ACC112 (cell line): ENCODE measurements at regions not wholly inside any gene's neighbourhood (a gene's known extent, or its start where the extent isn't known, plus 50 kb on each side); places are given as distances from the start of the nearest gene placed in this dataset.

Source experiments
- H2AFZ ChIP-seq: fragments of 200-600 bp; sonication (generic); one replicate; pipeline ENCODE4 v1.6.0; 2017; ENCODE audit warnings: antibody characterized with exemption, low read length; ENCODE audit not compliant: unreplicated experiment
- H3K27ac ChIP-seq: fragments of 200-600 bp; sonication (generic); 2 replicates; pipeline ENCODE4 v1.5.1; 2014; ENCODE audit warnings: low read depth, mild to moderate bottlenecking, antibody characterized with exemption, low read length, moderate library complexity
- H3K27me3 ChIP-seq: fragments of 200-600 bp; sonication (generic); 2 replicates; pipeline ENCODE4 v1.6.1; 2014; ENCODE audit warnings: mild to moderate bottlenecking, antibody characterized with exemption, low read length, moderate library complexity, mixed read lengths; ENCODE audit not compliant: insufficient read depth
- H3K36me3 ChIP-seq: fragments of 200-600 bp; sonication (generic); 2 replicates; pipeline ENCODE4 v1.6.1; 2016; ENCODE audit warnings: mild to moderate bottlenecking, antibody characterized with exemption, low read length, moderate library complexity, mixed read lengths; ENCODE audit not compliant: insufficient read depth
- H3K4me1 ChIP-seq: fragments of 200-600 bp; sonication (generic); one replicate; pipeline ENCODE4 v1.6.1; 2016; ENCODE audit warnings: low read length, mixed read lengths; ENCODE audit not compliant: insufficient read depth, unreplicated experiment, control insufficient read depth
- H3K4me3 ChIP-seq: fragments of 200-600 bp; sonication (generic); 2 replicates; pipeline ENCODE4 v1.5.1; 2014; ENCODE audit warnings: mild to moderate bottlenecking, low read depth, low read length
- H3K79me2 ChIP-seq: fragments of 200-600 bp; sonication (generic); one replicate; pipeline ENCODE4 v1.6.0; 2016; ENCODE audit warnings: low read length; ENCODE audit not compliant: control insufficient read depth, unreplicated experiment, insufficient read depth

DNA sequence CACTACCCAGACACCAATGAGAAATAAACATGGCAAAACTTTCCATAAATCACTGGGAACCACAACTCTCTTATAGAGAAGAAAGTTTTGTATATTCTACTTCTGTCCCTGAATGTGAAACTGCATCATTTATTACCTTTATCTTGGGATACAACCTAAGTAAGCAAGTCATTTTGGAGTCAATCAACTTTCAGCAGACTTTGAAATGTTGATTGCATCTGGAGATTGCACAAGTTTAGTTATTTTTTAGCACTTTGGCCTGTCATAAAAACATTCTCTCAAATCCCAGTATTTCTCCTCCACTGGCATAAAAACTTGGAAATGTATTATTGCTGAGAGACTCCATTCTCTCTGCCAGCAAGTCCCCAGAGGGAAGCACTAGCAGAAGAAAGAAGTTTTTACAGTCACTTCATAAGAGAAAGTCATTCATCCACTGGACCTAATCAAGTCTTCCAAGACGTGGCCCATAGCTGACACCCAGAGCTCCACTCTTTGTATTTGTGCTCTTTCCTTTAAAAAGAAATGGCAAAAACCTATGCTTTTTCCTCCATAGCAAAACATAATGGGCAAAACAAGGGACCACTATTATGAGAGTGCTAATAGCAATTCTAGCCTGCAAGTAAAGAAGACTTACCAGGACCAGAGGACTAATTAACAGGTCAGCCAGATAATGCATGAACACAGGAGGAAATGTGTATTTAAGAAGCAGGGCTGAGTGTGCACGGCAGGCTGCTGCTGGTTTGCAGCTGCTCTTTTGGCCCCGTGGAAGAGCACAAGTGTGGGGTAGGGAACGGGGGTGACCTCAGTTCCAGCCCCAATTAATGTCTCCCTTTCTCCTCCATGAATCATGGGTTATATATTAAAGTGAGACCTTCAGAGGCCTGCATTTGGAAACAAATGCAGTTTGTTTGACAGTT is 171.5 kb downstream of the INO80D start:
- Histone ChIP-seq H2AFZ (no peak overlapping the region), H3K27ac (no peak overlapping the region), H3K4me1 (no peaks in the 10 kb centered on the region), H3K4me3 (no peak overlapping the region), H3K36me3 (no peaks in the 10 kb centered on the region), H3K79me2 (no peaks in the 10 kb centered on the region), H3K27me3 (peaks cover 61% of the 10 kb centered on the region)

- H3K4me1 ChIP-seq: no peaks in the 10 kb centered on the region
- no peak overlapping the region for H3K4me3 ChIP-seq
- no peaks in the 10 kb centered on the region for H3K79me2 ChIP-seq
- H2AFZ ChIP-seq: no peak overlapping the region
- peaks cover 62% of the 10 kb centered on the region for H3K27me3 ChIP-seq
- H3K36me3 ChIP-seq: no peaks in the 10 kb centered on the region
- H3K27ac ChIP-seq: no peak overlapping the region
Measured at GRCh38 chr2:205913668-205914067, 172.3 kb downstream of the INO80D start.

- Histone ChIP-seq H3K4me3 (no peak overlapping the region), H2AFZ (no peak overlapping the region)
Measured at GRCh38 chr2:205911306-205911705, 174.7 kb downstream of the INO80D start.

GRCh38 chr2:205909184-205909572 is 176.8 kb downstream of the INO80D start:
- Histone ChIP-seq H3K4me3 (no peak overlapping the region), H3K27me3 (peaks cover 73% of the 10 kb centered on the region), H3K4me1 (no peaks in the 10 kb centered on the region), H3K36me3 (no peaks in the 10 kb centered on the region), H3K79me2 (no peaks in the 10 kb centered on the region), H2AFZ (no peak overlapping the region), H3K27ac (no peak overlapping the region)

More at GRCh38 chr2:205911306-205911705, 174.7 kb downstream of the INO80D start:
- Histone ChIP-seq H3K36me3 (no peaks in the 10 kb centered on the region), H3K27me3 (peaks cover 73% of the 10 kb centered on the region), H3K79me2 (no peaks in the 10 kb centered on the region), H3K27ac (no peak overlapping the region), H3K4me1 (no peaks in the 10 kb centered on the region)

GRCh38 chr2:205908212-205909183 is 177.5 kb downstream of the INO80D start:
- Histone ChIP-seq H3K4me3 (no peak overlapping the region), H3K36me3 (no peaks in the 10 kb centered on the region), H3K79me2 (no peaks in the 10 kb centered on the region), H3K27ac (no peak overlapping the region), H2AFZ (no peak overlapping the region), H3K4me1 (no peaks in the 10 kb centered on the region), H3K27me3 (peaks cover 66% of the 10 kb centered on the region)

DNA sequence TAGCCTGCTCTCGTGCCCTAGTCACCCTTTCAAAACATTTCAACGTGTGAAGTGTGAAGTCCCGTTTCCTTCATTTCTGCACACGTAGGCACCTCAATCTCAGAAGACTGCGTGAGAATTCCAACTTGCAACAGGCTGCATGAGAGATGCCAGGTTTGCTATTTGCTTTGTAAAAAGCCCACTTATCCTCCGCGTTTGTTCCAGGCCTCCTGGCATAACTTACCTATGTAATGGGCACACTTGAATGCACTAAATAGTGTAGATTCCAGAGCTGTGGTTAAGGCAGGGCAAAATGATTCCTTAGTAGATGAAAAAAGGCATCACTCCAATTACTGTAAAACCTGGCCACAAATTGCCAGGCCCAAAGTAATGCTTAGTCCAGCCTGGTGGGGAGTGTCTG is 179.6 kb downstream of the INO80D start:
- Histone ChIP-seq H3K4me3 (no peak overlapping the region), H3K4me1 (peaks cover 3% of the 10 kb centered on the region), H3K27me3 (peaks cover 61% of the 10 kb centered on the region), H2AFZ (no peak overlapping the region), H3K36me3 (no peaks in the 10 kb centered on the region), H3K27ac (no peak overlapping the region), H3K79me2 (no peaks in the 10 kb centered on the region)

GRCh38 chr2:205905576-205905975 is 180.4 kb downstream of the INO80D start:
- H3K79me2 ChIP-seq: no peaks in the 10 kb centered on the region
- H2AFZ ChIP-seq: no peak overlapping the region
- no peaks in the 10 kb centered on the region for H3K36me3 ChIP-seq
- no peak overlapping the region for H3K27ac ChIP-seq
- H3K4me1 ChIP-seq: peaks cover 3% of the 10 kb centered on the region
- no peak overlapping the region for H3K4me3 ChIP-seq
- peaks cover 53% of the 10 kb centered on the region for H3K27me3 ChIP-seq

DNA sequence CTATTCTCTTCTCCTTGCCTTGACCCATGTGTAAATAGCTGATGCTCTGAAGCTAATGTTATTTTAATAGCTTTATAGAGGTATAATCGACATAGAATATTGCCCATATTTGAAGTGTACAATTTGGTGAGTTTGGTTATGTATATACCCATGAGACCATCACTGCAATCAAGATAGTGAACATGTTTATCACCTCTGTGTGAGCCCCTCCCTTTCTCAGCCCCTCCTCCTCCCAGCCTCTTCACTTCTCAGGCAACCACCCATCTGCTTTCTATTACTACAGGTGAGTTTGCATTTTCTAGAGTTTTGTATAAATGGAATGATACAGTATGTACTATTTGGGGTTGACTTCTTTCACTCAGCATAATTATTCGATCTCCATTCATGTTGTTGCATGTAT is 181.1 kb downstream of the INO80D start:
- H2AFZ ChIP-seq: no peak overlapping the region
- no peaks in the 10 kb centered on the region for H3K79me2 ChIP-seq
- no peaks in the 10 kb centered on the region for H3K36me3 ChIP-seq
- H3K27ac ChIP-seq: no peak overlapping the region
- no peak overlapping the region for H3K4me3 ChIP-seq
- peaks cover 46% of the 10 kb centered on the region for H3K27me3 ChIP-seq
- peaks cover 3% of the 10 kb centered on the region for H3K4me1 ChIP-seq

DNA sequence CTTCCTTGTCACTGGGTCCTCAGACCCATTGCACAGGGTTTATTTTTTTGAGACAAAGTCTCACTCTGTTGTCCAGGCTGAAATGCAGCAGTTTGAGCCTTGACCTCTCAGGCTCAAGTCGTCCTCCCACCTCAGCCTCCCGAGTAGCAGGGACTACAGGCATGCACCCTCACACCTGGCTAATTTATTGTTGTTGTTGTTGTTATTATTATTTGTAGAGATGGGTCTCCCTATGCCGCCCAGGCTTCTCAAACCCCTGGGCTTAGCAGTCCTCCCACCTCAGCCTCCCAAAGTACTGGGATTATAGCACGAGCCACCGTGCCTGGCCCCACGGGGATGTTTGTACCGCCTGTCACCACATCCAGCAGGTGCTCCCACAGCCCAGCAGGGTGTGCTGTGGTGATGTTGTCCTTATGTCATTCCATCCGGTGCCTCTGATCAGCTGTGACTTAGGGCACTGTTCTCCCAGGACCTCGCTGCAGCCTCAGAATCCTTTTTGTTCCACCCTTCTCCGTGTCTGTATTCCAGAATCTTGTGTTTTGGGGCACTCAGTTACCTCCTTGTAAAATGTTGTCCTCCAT is 182.3 kb downstream of the INO80D start:
- no peak overlapping the region for H3K4me3 ChIP-seq
- peaks cover 3% of the 10 kb centered on the region for H3K4me1 ChIP-seq
- peaks cover 38% of the 10 kb centered on the region for H3K27me3 ChIP-seq
- H3K27ac ChIP-seq: no peak overlapping the region
- H3K36me3 ChIP-seq: no peaks in the 10 kb centered on the region
- no peaks in the 10 kb centered on the region for H3K79me2 ChIP-seq
- no peak overlapping the region for H2AFZ ChIP-seq

GRCh38 chr2:205902900-205903237 is 183.1 kb downstream of the INO80D start:
- Histone ChIP-seq H3K27me3 (peaks cover 39% of the 10 kb centered on the region), H3K27ac (no peak overlapping the region), H3K79me2 (no peaks in the 10 kb centered on the region), H3K36me3 (no peaks in the 10 kb centered on the region), H3K4me3 (peak overlapping the region; percentile 12; the same call in 1 of the 2 replicates), H2AFZ (peak overlapping the region; percentile 32), H3K4me1 (peaks cover 3% of the 10 kb centered on the region)
